ENCODE measurements at regions not wholly inside any gene's neighbourhood (a gene's known extent, or its start where the extent isn't known, plus 50 kb on each side); places are given as distances from the start of the nearest gene placed in this dataset.

GRCh38 chr1:29801003-29801402 lies 564.7 kb downstream of the PTPRU start:
- TF ChIP-seq SIN3A (IDR thresholded peaks at IDR 0.05; ENCODE audit: borderline replicate concordance, insufficient read depth, low read length) (no peak), REST (IDR thresholded peaks at IDR 0.05; ENCODE audit: insufficient read depth in 1 of 2, low read depth in 2 of 2, low read length in 2 of 2) (no peak)

Measured in PFSK-1 (cell line).